Hepatocyte (in vitro differentiated cells): ENCODE measurements at regions not wholly inside any gene's neighbourhood (a gene's known extent, or its start where the extent isn't known, plus 50 kb on each side); places are given as distances from the start of the nearest gene placed in this dataset.

Experiments
- EZH2 ChIP-seq: fragments of 200-600 bp; sonication (generic); IDR thresholded peaks from 2 replicates; pipeline ENCODE4 v1.6.1; 2016; ENCODE audit warnings: antibody characterized with exemption, mild to moderate bottlenecking, borderline replicate concordance
- TF ChIP-seq, protein P1 (sequence below): fragments of 200-600 bp; sonication (generic); IDR thresholded peaks from 2 replicates; pipeline ENCODE4 v1.5.1; 2016; ENCODE audit warnings: antibody characterized with exemption, mild to moderate bottlenecking; ENCODE audit not compliant: poor library complexity

- TF ChIP-seq, protein P1, sequence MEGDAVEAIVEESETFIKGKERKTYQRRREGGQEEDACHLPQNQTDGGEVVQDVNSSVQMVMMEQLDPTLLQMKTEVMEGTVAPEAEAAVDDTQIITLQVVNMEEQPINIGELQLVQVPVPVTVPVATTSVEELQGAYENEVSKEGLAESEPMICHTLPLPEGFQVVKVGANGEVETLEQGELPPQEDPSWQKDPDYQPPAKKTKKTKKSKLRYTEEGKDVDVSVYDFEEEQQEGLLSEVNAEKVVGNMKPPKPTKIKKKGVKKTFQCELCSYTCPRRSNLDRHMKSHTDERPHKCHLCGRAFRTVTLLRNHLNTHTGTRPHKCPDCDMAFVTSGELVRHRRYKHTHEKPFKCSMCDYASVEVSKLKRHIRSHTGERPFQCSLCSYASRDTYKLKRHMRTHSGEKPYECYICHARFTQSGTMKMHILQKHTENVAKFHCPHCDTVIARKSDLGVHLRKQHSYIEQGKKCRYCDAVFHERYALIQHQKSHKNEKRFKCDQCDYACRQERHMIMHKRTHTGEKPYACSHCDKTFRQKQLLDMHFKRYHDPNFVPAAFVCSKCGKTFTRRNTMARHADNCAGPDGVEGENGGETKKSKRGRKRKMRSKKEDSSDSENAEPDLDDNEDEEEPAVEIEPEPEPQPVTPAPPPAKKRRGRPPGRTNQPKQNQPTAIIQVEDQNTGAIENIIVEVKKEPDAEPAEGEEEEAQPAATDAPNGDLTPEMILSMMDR: no peak
- TF ChIP-seq EZH2: no peak
These were observed 244.8 kb upstream of the NCKAP5 start for GRCh38 chr2:133812826-133813617.
